H9 (cell line): ENCODE measurements at regions not wholly inside any gene's neighbourhood (a gene's known extent, or its start where the extent isn't known, plus 50 kb on each side); places are given as distances from the start of the nearest gene placed in this dataset.

Experiments
- DNase-seq: peaks from one replicate; pipeline ENCODE4 v3.0.0-alpha.2; 2017
- H2AFZ ChIP-seq: one replicate; pipeline ENCODE4 v1.6.1; 2013; ENCODE audit warnings: mild to moderate bottlenecking, low read length, control low read depth, moderate library complexity
- H2AK5ac ChIP-seq: 2 replicates; pipeline ENCODE4 v1.6.1; 2013; ENCODE audit warnings: low read length, control low read depth, mixed read lengths; ENCODE audit not compliant: insufficient read length
- H2BK120ac ChIP-seq: one replicate; pipeline ENCODE4 v1.6.1; 2013; ENCODE audit warnings: low read depth, mild to moderate bottlenecking, low read length, control low read depth, inconsistent platforms; ENCODE audit not compliant: poor library complexity, severe bottlenecking
- H2BK12ac ChIP-seq: 2 replicates; pipeline ENCODE4 v1.6.1; 2013; ENCODE audit warnings: low read length, control low read depth, mixed read lengths, low read depth; ENCODE audit not compliant: insufficient read length
- H2BK15ac ChIP-seq: 2 replicates; pipeline ENCODE4 v1.6.1; 2013; ENCODE audit warnings: low read depth, low read length, control low read depth
- H2BK20ac ChIP-seq: one replicate; pipeline ENCODE4 v1.6.1; 2013; ENCODE audit warnings: low read depth, mild to moderate bottlenecking, low read length, control low read depth, inconsistent platforms; ENCODE audit not compliant: poor library complexity, severe bottlenecking
- H2BK5ac ChIP-seq: 2 replicates; pipeline ENCODE4 v1.6.1; 2013; ENCODE audit warnings: low read length, control low read depth, mixed read lengths; ENCODE audit not compliant: insufficient read length
- H3K14ac ChIP-seq: 2 replicates; pipeline ENCODE4 v1.6.1; 2013; ENCODE audit warnings: low read length, control low read depth; ENCODE audit not compliant: insufficient read depth
- H3K18ac ChIP-seq: 2 replicates; pipeline ENCODE4 v1.6.1; 2013; ENCODE audit warnings: low read depth, mild to moderate bottlenecking, mixed read lengths, low read length, control low read depth; ENCODE audit not compliant: insufficient read length
- H3K23ac ChIP-seq: 2 replicates; pipeline ENCODE4 v1.6.1; 2013; ENCODE audit warnings: low read length, control low read depth, mixed read lengths, low read depth; ENCODE audit not compliant: insufficient read length
- H3K23me2 ChIP-seq: 2 replicates; pipeline ENCODE4 v1.6.1; 2013; ENCODE audit warnings: low read depth, mild to moderate bottlenecking, mixed read lengths, low read length, control low read depth; ENCODE audit not compliant: insufficient read length, poor library complexity, severe bottlenecking
- H3K27ac ChIP-seq: 2 replicates; pipeline ENCODE4 v1.5.1; 2013; ENCODE audit warnings: low read length, control low read depth, mixed read lengths, low read depth; ENCODE audit not compliant: insufficient read length
- H3K27me3 ChIP-seq: 2 replicates; pipeline ENCODE4 v1.6.1; 2013; ENCODE audit warnings: low read length, control low read depth, inconsistent platforms; ENCODE audit not compliant: insufficient read depth
- H3K4ac ChIP-seq: 2 replicates; pipeline ENCODE4 v1.6.1; 2013; ENCODE audit warnings: low read depth, mild to moderate bottlenecking, control low read depth, inconsistent platforms, low read length, moderate library complexity
- H3K4me1 ChIP-seq: 2 replicates; pipeline ENCODE4 v1.6.1; 2013; ENCODE audit warnings: low read length, control low read depth, inconsistent platforms; ENCODE audit not compliant: insufficient read depth
- H3K4me2 ChIP-seq: 2 replicates; pipeline ENCODE4 v1.6.1; 2013; ENCODE audit warnings: low read length, control low read depth, mixed read lengths; ENCODE audit not compliant: insufficient read length, insufficient read depth
- H3K56ac ChIP-seq: 2 replicates; pipeline ENCODE4 v1.6.1; 2013; ENCODE audit warnings: low read depth, mild to moderate bottlenecking, mixed read lengths, low read length, control low read depth; ENCODE audit not compliant: insufficient read length
- H3K79me1 ChIP-seq: 2 replicates; pipeline ENCODE4 v1.6.1; 2013; ENCODE audit warnings: low read depth, mild to moderate bottlenecking, moderate library complexity, low read length, control low read depth, inconsistent platforms; ENCODE audit not compliant: insufficient read depth, poor library complexity, severe bottlenecking
- H3K79me2 ChIP-seq: 2 replicates; pipeline ENCODE4 v1.6.1; 2013; ENCODE audit warnings: low read length, control low read depth, inconsistent platforms; ENCODE audit not compliant: insufficient read depth
- H3K9ac ChIP-seq: 2 replicates; pipeline ENCODE4 v1.6.1; 2013; ENCODE audit warnings: low read length, control low read depth, mixed read lengths; ENCODE audit not compliant: insufficient read length; ENCODE audit errors: extremely low read depth
- H3K9me3 ChIP-seq: one replicate; pipeline ENCODE4 v1.6.1; 2013; ENCODE audit warnings: low read depth, low read length, inconsistent platforms; ENCODE audit not compliant: control insufficient read depth
- H3T11ph ChIP-seq: one replicate; pipeline ENCODE4 v1.6.1; 2013; ENCODE audit warnings: mild to moderate bottlenecking, low read length, control low read depth, inconsistent platforms
- H4K20me1 ChIP-seq: one replicate; pipeline ENCODE4 v1.6.1; 2013; ENCODE audit not compliant: control insufficient read depth, insufficient read length, insufficient read depth
- H4K5ac ChIP-seq: 2 replicates; pipeline ENCODE4 v1.6.1; 2013; ENCODE audit warnings: low read depth, mild to moderate bottlenecking, mixed read lengths, low read length, control low read depth; ENCODE audit not compliant: insufficient read length
- H4K8ac ChIP-seq: replicated peaks from 2 replicates; pipeline ENCODE4 v1.6.1; 2013; ENCODE audit warnings: low read length, control low read depth, mixed read lengths, low read depth; ENCODE audit not compliant: insufficient read length
- H4K91ac ChIP-seq: 2 replicates; pipeline ENCODE4 v1.6.1; 2013; ENCODE audit warnings: low read depth, mild to moderate bottlenecking, moderate library complexity, mixed read lengths, low read length, control low read depth; ENCODE audit not compliant: insufficient read length
- H3K27ac Mint-ChIP-seq, 3 experiments: 2 replicates in 2 of 3; 3 replicates in 1 of 3; pipeline ENCODE4 v1.8.0; 2020 to 2021; ENCODE audit warnings: mixed read lengths in 3 of 3, mild to moderate bottlenecking in 1 of 3, moderate library complexity in 1 of 3
- H3K27me3 Mint-ChIP-seq: 2 replicates; pipeline ENCODE4 v1.8.0; 2021; ENCODE audit warnings: low read depth, mild to moderate bottlenecking, moderate library complexity, mixed read lengths
- H3K36me3 Mint-ChIP-seq, 3 experiments: 2 replicates in 2 of 3; 3 replicates in 1 of 3; pipeline ENCODE4 v1.8.0; 2020 to 2021; ENCODE audit warnings: low read depth in 3 of 3, mixed read lengths in 3 of 3; ENCODE audit not compliant: insufficient read depth in 1 of 3
- H3K4me1 Mint-ChIP-seq, 2 experiments: 2 replicates each; pipeline ENCODE4 v1.8.0; 2020; ENCODE audit warnings: mixed read lengths in 2 of 2
- H3K4me3 Mint-ChIP-seq, 2 experiments: 2 replicates in 1 of 2; 3 replicates in 1 of 2; pipeline ENCODE4 v1.8.0; 2020 to 2021; ENCODE audit warnings: mild to moderate bottlenecking in 2 of 2, mixed read lengths in 2 of 2, moderate library complexity in 1 of 2
- H3K9me3 Mint-ChIP-seq, 2 experiments: 2 replicates in 1 of 2; 3 replicates in 1 of 2; pipeline ENCODE4 v1.8.0; 2020; ENCODE audit warnings: mild to moderate bottlenecking in 2 of 2, mixed read lengths in 2 of 2, moderate library complexity in 1 of 2
- WGBS: extraction: QIAGEN DNeasy Blood & Tissue Kit; methylation state at CpG from one replicate; pipeline ENCODE4 v1.1.7; 2013; ENCODE audit warnings: missing lambda C conversion rate, low lambda C conversion rate, mixed read lengths; ENCODE audit not compliant: insufficient read length; ENCODE audit errors: extremely low coverage; 5-methylcytosine and 5-hydroxymethylcytosine counted together
- TF ChIP-seq, protein P1 (sequence below): fragments of 200-600 bp; sonication (generic); conservative IDR thresholded peaks from 3 replicates; pipeline ENCODE4 v1.8.0; 2021; ENCODE audit warnings: antibody characterized with exemption, mild to moderate bottlenecking

- no peaks in the 10 kb centered on the region for H4K20me1 ChIP-seq
- H3K9ac ChIP-seq = no peak overlapping the region
- H3K79me1 ChIP-seq = no peaks in the 10 kb centered on the region
- no peaks in the 10 kb centered on the region for H3K36me3 Mint-ChIP-seq
- no peak overlapping the region for H4K91ac ChIP-seq
- H3K4me3 Mint-ChIP-seq = no peak overlapping the region
- no peaks in the 10 kb centered on the region for H3K79me2 ChIP-seq
- no peak overlapping the region for H2BK120ac ChIP-seq
- no peaks in the 10 kb centered on the region for H3K27me3 ChIP-seq
- TF ChIP-seq, protein P1, sequence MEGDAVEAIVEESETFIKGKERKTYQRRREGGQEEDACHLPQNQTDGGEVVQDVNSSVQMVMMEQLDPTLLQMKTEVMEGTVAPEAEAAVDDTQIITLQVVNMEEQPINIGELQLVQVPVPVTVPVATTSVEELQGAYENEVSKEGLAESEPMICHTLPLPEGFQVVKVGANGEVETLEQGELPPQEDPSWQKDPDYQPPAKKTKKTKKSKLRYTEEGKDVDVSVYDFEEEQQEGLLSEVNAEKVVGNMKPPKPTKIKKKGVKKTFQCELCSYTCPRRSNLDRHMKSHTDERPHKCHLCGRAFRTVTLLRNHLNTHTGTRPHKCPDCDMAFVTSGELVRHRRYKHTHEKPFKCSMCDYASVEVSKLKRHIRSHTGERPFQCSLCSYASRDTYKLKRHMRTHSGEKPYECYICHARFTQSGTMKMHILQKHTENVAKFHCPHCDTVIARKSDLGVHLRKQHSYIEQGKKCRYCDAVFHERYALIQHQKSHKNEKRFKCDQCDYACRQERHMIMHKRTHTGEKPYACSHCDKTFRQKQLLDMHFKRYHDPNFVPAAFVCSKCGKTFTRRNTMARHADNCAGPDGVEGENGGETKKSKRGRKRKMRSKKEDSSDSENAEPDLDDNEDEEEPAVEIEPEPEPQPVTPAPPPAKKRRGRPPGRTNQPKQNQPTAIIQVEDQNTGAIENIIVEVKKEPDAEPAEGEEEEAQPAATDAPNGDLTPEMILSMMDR = no peak
- no peak overlapping the region for H3K14ac ChIP-seq
- H2BK12ac ChIP-seq = no peak overlapping the region
- no peaks in the 10 kb centered on the region for H3K4me1 ChIP-seq
- no peak overlapping the region for H3K23ac ChIP-seq
- H4K8ac ChIP-seq = no peak overlapping the region
- H3T11ph ChIP-seq = no peak overlapping the region
- no peak overlapping the region for H2BK20ac ChIP-seq
- peak overlapping the region in 1 of 3 experiments; percentile 77; a peak in 1 of 7 replicates for H3K27ac Mint-ChIP-seq
- H3K4me2 ChIP-seq = no peak overlapping the region
- no peak for DNase-seq
- H3K56ac ChIP-seq = no peak overlapping the region
- H2AK5ac ChIP-seq = no peak overlapping the region
- WGBS = no CpG with 5 or more reads among the region's 11 CpGs
- no peak overlapping the region for H4K5ac ChIP-seq
- no peak overlapping the region for H2AFZ ChIP-seq
- H3K27me3 Mint-ChIP-seq = no peaks in the 10 kb centered on the region
- no peaks in the 10 kb centered on the region for H3K23me2 ChIP-seq
- peaks cover 0 to 8% of the 10 kb centered on the region in 2 experiments; a peak in 1 of 4 replicates for H3K4me1 Mint-ChIP-seq
- H3K4ac ChIP-seq = no peak overlapping the region
- H3K9me3 ChIP-seq = no peaks in the 10 kb centered on the region
- H3K27ac ChIP-seq = no peak overlapping the region
- no peaks in the 10 kb centered on the region for H3K9me3 Mint-ChIP-seq
- no peak overlapping the region for H3K18ac ChIP-seq
- H2BK5ac ChIP-seq = no peak overlapping the region
- no peak overlapping the region for H2BK15ac ChIP-seq
Observed at GRCh38 chr5:34576891-34577666, 79.0 kb upstream of the RAI14 start.
